NCI-H460 (cell line): ENCODE measurements at regions not wholly inside any gene's neighbourhood (a gene's known extent, or its start where the extent isn't known, plus 50 kb on each side); places are given as distances from the start of the nearest gene placed in this dataset.
A peak's percentile ranks its signal among the peaks of the same experiment; 100 is the strongest.

Experiments
- DNase-seq: peaks from one replicate; pipeline ENCODE4 v3.0.0-alpha.2; 2016; ENCODE audit warnings: low read depth; ENCODE audit errors: extremely low read depth

DNA sequence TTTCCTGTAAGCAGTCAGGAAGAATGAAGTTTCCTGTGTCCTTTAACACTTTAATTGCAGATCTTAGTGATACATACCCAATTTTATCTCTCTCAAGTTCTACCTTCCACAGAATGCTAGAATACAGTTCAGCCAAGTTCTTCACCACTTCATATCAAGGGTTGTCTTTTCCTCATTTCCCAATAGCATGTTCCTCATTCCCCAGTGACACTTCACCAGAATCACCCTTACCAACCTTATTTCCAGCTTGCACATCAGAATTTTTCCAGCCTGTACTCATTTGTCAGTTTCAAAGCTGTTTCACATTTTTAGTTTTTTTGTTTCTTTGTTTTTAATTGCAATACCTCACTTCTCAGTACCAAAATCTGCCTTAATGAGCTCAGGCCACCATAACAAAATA, 126.1 kb downstream of the ESM1 start:
- no peak for DNase-seq

DNA sequence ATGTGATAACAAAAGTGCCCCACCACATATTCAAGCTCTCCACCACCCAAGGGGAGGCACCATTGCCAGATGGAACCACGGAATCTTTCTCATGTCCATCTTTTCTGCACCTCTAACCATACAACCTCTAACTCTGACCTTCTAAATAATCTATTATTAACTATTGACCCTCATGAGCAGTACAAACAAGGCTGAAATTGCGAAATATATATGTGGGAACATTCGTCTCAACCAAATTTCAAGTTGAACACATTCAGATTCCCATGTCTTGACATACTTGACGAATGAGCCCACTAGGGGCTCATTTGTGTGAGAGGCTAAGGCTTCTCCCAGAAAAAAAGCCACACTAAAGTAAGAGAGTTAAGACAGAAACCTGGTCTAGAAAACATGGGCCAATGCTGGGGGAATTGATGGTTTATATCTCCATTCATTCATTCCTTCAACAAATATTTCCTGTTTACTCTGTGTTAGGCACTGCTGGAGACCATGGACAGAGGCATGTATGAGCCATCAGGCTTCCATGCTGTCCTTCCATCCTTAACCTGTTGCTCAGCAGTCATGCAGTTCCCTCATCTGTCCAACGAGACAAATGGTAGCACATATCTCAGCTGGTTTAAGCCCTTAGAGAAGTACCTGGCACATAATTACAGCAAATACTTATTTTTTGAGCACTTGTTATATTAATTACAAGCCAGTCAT, 130.4 kb downstream of the ESM1 start:
- DNase-seq, result no peak

DNA sequence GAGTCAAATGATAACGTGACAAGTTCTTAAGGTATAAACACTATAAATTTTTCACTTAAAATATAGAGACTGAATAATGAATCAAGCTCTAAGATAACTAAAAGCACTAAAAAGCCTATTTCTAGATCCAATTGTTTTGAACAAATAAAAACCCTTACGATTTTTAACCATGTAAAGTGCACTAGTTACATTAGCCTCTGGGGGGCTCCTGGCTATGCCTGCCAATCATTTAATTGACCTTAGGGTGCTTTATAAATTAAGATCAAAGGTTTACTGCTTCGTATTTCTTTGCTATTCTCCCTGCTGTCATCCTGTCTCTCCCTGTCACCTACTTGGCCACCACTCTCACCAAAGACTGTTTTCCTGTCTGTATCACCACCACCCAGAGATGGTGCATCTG, 133.4 kb downstream of the ESM1 start:
- no peak for DNase-seq

DNA sequence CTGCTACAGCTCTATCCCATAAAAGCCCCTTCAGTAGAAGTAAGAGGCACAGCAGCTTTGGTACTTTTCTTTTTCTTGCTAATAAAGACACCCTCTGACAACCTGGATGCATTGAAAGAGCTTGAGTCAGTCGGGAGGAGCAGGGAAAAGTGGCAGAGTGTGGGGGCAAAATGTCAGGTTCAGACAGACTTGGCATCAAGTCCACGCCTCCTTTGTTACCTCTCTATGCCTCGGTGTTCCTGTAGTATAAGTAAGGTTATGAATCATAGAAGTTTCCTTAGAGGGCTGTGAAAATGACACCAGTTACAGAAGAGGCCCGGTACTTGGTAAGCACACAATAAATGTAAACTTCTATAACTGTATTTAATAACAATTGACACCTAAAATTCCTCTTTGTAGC, 133.9 kb downstream of the ESM1 start:
- DNase-seq, result no peak

DNA sequence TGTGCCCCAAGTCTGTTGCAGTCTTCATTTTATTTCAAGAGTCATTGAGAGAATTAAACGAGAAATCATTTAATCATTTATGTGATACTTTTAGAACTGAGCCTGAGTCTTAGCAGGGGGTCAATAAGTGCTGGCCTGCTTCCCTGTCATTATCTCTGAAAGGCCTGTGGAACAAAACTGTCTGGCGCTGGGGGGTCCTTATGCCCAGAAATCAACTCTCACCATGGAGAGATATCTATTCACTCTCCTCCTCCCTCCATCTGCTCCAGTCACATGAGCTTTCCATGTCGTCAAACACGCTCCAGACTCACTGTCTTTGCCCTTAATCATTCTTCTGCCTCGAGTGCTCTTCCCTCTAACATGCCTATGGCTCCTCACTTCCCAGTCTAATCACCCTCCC, 136.8 kb downstream of the ESM1 start:
- no peak for DNase-seq

DNA sequence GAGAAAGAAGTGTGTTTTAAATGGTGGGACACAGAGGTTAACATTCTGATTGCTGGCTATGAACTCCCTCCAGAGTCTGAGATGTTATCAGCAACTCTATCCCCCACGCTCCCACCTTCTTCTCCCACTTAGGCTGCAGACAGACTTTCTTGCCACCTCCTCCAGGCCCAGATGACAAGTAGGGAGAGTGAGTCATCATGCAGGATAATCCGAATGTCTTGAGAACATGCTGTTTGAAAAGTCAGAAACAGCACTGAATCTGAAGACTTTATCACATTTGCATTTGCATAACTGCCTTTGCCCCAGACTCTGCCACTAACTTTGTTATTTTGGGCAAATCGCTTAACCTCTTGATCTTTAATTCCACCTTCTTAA, 139.8 kb downstream of the ESM1 start:
- no peak for DNase-seq

DNA sequence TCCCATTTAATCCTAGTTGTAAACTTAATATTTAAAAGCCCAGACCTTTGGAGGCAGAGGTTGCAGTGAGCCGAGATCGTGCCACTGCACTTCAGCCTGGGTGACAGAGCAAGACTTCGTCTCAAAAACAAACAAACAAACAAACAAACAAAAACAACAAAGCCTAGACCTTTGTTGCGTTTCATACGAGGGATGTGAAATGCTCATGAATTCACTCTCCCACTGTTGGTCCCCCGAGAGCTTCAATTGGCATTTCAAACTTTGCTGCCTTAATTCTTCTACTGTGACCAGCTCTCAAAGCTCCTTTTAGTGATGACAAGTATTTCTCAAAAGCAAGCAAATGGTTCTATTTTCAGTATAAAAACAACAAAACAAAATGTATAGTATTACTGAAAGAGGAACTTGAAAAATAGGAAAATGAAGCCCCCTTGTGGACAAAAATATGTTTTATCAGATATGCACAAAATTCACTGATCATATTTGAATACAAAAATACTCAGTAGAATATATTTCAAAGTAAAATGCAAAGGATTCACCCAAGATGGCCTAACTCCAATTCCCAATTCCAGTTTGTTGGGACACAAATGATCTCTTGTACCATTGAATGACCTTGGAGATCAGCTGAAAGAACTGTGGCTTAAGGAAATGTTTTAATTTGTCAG, 140.4 kb downstream of the ESM1 start:
- peak; percentile 33 for DNase-seq

DNA sequence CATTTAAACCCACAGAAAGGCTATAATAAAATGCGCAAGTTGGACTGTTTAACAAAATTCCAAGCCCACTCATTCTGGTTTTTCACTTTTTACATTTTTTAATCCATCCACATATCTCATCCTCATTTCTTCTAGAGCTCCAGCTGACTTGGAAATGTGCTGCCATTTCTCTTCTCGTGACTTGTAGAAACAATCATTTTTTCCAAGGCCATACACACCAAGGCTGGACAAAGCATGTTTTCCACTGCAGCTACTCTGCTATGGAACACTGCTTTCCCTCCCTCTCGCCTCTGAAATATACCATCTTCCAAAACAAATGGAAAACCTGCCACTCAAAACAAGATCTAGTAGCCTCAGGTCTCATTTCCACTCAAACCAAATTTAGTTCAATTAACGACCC, 141.1 kb downstream of the ESM1 start:
- DNase-seq, result no peak

DNA sequence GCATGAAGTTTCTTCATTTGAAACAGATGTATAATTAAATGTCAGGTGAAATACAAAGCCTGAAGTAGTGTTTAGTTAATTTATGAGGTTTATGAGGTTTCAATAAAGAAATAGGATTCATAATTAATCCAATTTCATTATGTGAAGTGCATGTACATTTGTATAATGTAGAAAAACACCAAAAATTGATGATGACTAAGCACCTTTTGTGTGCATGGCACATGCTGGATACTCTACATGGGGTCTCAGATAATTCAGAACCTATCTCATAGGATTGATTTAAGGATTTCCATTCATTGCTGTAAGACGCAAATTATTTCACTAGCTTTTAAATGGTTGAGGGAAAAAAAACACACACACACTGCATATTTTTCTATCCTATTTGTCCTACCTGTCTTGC, 143.9 kb downstream of the ESM1 start:
- DNase-seq, result no peak

DNA sequence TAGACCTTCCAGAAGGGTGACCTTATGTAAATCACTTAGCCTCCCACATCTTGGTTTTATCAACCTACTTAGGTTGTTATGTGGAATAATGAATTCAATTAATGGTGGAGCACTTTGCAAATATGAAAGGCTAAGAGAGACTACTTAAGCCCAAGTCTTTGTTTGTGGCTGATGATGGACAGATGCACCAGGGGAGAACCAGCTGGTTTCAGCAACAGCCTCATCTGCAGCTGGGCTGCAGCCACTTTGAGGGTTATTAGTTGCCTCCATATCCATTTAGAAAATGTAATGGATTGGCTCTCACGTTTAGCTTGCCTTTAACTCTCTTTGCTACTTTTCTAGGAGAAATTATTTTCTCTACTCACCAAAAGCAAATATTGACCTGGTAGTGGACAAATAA, 146.6 kb downstream of the ESM1 start:
- DNase-seq, result no peak

DNA sequence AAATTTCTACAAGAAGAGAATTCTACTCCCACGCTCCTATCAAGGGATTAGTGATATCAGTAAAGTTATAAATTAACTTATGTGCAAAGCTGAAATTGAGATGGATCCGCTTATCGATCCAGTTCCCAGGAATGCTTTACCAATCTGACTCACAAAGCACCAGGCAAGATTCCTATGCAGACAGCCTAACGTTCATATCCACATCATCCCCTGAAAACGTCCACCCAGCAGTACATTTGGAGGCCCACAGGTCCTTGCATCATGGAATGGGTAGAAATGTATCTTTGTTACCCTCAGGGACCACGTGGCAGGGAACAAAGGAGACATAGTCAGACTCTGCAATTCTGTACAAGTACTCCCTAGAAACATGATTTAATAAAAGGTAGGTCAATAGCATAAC, 147.4 kb downstream of the ESM1 start:
- no peak for DNase-seq

DNA sequence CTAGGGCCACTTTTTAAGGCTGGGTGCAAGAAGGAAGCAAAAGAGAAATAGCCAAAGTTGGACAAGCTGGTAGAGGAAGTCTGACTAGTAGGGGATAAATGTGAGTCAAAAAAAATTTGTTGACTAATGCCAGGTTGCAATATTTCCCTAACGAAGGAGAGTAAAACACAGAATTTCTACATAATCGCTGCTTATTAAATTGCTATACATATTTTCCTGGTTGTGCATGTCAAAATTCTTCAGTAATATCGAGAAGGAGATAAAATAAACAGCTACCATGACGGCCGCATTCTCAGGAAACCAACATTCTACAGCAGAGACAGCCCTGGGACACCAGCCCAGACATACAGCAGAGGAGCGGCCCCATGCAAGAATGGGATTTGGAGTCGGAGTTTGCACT, 148.3 kb downstream of the ESM1 start:
- DNase-seq, result no peak

DNA sequence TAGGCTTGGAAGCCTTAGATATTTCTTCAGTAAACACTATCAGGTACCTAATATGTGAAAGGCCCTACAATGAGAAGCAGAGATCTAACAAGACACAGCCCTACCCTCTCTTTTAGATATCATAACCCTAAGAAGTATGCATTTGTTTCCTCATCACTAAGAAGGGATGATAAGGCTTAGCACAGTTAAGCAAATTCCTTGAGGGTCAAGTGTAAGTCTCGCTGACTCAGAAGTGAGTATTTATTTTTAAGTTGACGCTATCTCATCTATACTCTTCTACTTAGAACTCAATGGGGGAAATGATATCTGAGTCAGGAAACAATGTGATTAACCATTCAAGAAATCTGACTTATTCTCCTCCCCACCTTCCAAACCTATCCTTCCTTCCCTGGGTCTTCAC, 149.7 kb downstream of the ESM1 start:
- peak; percentile 3 for DNase-seq

DNA sequence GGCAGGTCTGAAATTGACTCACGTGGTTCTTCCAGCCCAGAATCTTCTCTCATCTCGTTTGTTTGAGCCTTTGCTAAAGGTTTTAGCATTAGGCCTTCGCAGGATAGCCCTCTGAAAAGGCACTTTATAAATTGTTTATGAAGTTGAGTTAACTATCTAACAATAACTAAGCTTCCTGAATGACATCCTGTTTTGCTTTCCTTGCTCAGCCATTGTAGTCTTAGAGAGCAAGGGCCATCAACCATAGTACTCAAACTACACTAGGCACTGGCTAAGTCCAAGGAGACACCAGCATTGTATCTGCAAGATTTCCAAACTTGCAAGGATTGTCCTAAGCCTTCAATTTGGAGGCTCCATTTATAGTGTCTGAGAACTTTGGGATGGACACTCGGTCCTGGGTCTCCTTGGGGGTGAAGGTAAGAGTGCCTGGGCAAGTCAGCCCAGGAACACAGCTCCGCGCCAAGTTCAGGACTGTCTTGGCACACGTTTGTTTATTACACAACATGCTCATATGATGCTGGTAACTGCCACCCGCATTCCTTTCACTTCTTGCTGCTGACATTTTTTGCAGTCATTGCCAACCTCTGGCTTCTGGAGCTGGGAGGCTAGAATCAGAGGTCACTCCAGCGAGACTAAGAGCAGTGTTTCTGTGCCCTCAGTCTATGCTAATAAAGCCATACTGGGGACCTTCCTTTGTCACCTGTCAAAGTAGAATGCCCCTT, 151.1 kb downstream of the ESM1 start:
- no peak for DNase-seq

DNA sequence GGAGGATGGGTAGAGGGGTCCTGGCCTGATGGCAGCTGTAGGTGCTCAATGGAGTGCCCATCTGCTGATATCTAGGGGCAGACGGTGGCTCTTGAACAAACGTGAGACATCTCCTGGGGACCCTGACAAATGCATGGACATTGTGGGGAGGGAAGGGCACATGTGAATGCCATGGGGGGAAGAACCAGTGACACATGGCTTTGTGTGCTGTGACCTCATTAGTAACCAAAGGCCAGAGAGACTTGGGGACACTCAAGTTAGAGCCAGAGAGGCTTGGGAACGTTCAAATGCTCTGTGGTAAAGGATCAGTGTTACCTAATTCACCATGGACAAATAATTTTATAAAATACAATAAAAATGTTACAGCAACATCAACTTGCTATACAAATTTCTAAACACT, 151.8 kb downstream of the ESM1 start:
- no peak for DNase-seq

DNA sequence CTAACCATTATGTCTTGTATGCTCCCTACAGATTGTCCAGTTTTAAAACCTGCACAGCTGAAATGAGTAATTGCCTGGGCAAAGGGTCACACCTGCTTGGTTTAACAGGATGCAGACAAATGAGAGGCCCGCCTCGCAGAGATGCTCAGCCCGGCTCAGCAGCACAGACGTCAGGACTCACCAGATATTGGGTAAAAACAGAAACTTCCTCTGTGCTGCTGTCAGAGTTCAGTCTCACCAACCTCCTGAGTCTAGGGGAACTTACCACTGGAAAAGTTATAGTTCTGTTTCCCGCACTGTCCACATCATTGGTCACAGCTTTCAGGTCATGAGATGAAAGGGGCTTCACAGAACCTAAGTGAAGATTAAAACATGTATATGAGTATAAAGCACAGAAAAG, 152.5 kb downstream of the ESM1 start:
- DNase-seq, result no peak

DNA sequence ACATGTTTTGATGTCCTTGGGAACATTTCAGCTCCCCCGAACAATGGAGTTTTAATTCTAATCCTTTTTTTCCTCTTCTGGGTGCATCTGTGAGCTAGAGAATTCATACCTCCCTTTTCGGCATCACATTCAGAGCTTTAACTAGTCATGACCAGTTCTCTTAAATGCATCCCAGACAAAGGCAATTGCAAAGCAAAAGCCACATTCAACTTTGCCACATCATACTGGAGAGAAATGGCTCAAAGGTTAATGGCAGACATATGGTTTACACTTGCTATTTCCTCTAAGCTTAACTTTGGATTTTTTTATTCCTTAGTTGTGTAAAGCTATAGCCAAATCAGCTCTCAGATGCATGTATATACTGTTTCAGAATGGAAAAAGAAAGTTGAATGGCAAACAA, 153.3 kb downstream of the ESM1 start:
- no peak for DNase-seq

DNA sequence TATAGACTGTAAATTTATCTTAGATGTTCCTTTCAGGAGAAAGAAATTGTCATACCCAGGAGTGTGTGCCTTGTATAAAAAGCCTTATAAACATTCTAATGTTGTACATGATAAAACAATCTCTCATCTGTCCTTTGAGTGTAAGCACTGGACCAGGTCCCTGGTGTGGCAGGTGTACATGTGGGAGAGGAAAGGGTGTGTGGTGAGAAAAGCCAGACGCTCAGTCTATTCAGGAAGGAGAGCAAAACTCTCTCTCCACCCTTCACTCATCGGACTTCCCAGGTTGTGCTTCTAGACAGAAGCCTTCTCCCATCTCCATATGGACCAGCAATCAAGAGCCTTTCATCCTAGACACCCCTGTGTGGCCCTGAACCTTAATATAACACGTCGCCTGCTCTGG, 154.2 kb downstream of the ESM1 start:
- no peak for DNase-seq

DNA sequence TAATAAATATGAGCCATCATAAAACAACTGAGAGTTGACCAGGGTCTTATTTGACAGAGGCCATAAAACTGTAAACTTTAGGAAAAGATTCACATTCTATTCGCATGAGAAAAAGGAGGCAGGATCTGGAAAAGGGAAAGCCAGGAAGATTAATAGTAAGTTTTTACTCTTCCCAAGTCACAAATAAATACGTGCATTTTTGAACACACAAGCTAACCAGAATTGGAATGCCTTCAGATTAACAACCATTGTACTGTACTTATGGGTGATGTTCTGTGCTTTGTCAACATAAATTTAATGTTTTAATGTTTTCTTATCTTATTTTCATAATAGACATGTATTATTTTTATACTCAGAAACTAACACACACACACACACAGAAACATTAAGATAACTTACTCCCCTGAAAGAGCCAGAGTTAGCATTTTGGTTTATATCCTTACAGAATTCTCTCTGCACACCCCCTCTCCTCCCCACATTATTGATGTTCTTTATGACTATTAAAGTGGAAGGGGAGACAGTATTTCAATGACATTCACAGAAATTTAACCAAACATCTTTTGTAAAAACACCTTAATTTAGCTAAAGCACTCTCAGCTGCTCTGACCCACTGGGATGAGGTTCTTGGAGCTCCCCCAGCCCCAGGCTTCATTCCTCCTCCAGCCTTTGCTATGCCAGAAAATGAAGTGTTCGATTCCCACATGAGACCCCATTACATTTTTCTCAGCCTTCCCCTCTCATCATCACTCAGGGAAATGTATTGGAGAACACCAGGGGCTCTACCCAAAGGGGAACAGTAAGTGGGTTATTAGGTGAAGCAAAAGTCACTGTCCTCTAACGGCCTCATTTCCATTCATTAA, 155.5 kb downstream of the ESM1 start:
- no peak for DNase-seq

DNA sequence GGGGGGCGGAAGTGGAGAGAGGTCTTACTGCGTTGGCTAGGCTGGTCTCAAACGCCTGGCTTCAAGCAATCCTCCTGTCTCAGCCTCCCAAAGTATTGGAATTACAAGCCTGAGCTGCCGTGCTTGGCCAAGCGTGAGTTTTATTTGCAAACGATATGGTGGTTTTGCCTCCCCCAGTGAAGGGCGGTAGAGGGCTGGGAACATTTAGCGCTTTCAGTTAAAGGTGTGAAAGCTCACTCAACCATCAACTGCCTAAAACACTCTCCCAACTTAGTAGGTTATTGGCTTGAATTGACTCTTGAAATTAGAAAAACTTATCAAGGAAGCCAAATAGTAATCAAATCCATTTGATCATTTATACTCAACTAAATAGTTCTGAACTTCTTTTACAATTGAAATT, 156.3 kb downstream of the ESM1 start:
- DNase-seq, result no peak

DNA sequence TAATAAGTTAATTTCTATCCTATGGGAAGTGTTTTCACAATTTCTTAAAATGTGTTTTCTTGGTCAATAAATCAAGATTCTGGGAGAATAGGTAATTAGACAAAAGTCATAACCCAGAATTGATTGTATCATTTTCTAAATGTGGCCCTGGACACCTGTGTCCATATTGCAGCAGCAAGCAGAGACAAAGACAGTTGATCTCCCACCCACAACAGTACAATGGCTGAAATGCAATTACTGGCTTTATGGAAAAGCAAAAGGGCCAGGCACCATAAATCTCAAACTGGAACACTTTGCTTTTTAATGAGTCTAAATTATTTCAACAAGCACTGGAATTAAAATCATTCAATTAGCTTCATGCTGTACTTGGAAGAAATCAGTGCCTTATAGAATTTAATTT, 157.2 kb downstream of the ESM1 start:
- DNase-seq, result no peak
